GM18498 (cell line): ENCODE measurements at regions not wholly inside any gene's neighbourhood (a gene's known extent, or its start where the extent isn't known, plus 50 kb on each side); places are given as distances from the start of the nearest gene placed in this dataset.

Source experiments
- ATAC-seq: cut with Tn5 transposase; IDR thresholded peaks from one replicate; pipeline ENCODE4 v1.9.1; 2021; ENCODE audit warnings: mild to moderate bottlenecking, moderate library complexity; ENCODE audit not compliant: unreplicated experiment

DNA sequence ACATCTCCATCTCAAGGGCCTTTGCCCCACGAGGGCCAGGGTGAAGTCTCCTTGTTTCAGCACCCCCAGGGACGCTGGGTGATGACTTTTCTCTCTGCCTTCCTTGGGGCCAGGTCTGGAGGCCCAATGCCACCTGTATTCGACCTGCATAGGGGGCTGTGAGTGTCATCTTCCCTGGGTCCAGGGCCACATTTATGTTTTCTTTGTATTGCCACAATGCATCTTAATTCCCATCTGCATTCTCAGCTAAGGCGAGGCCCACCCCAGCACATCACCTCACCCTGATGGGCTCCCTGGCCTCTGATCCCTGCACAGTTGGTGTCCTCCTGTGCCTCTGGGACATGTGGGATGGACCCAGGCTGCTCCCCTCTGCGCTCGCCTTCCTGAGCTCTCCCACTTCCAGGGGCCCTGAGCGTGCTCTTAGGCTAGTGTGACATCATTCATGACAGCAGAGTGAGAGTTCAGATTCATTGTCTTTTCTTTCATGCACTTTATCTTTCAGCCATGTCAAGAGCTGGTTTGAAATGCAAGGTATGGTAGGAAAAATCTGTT lies 122.0 kb upstream of the COPS8 start:
- no peak for ATAC-seq

DNA sequence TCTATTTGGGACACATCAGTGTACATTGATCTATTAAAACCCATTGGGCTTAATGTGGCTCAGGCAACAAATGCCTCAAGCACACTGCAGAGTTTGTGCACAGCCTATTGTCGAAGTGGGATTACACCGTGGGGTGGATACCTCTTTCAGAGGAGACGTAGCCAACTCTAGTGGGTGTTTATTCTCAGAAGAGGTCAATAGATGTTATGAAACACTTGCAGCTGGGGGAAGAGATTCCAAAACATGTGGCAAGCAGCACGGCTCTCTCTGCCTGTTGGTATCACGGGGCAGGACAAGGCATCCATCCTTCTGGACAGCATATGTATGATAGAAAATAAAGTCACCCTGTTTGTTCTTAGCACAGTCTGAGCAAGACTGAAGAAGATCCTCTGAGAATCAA lies 121.4 kb upstream of the COPS8 start:
- ATAC-seq: no peak

DNA sequence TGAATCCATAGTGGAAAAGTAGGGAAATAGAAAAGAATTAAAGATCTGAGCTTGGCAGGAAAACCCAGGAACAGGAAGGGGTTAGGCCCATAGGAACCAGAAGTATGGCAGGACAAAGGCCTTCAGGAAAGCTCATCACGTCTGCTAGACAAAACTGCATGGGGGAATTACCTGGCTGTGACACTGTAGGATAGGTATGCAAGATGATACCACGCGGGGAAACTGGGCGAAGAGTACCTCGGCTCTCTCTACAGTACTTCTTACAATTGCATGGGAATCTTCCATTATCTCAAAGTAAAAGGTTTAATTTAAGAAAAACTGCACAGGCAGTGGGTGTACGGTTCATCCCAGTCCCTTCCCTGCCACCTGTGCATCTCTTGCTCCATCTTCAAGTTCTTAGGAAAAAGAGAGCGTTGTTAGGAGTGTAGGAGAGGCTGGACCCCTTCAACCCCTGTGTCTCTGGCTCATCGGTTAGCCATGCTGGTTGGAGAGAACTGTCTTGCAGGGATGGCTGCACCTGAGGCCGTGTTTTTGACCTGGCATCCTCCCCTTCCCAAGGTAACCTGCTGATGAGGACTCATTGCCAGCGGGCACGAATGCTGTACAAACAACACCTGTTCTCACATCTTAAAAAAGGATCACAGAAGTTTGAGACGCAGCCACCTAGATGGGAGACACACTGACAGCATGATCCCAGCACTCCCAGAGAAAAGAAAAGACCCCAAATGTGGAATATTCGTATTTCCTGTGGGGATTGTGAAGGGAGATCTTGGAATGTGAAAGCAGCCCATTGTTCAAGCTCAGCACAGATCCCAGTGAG lies 120.5 kb upstream of the COPS8 start:
- ATAC-seq: no peak

DNA sequence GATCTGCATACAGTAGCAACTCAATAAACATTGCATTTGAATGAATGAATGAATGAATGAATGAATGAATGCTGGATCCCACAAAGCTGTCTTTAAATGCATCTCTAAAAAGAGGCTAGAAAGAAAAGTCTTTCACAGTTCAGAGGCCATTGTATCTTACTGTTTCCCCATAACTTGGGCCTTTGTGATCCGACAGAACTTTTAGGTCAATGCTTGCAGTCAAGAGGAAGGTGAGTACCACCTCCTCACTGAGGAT lies 119.9 kb upstream of the COPS8 start:
- no peak for ATAC-seq

DNA sequence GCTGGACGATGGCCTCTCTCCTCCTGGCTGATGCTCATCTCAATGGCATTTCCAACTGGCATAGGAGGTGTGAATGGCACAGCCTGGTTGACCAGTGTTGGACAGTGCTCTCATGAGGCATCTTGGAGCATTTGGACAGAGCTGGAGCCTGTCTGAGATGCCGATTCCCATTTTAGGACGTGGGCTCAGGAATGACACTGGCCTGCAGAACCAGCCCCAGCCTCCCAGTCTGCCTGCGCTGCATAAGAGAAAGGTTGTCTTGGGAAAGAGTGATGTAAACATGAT lies 118.2 kb upstream of the COPS8 start:
- no peak for ATAC-seq

DNA sequence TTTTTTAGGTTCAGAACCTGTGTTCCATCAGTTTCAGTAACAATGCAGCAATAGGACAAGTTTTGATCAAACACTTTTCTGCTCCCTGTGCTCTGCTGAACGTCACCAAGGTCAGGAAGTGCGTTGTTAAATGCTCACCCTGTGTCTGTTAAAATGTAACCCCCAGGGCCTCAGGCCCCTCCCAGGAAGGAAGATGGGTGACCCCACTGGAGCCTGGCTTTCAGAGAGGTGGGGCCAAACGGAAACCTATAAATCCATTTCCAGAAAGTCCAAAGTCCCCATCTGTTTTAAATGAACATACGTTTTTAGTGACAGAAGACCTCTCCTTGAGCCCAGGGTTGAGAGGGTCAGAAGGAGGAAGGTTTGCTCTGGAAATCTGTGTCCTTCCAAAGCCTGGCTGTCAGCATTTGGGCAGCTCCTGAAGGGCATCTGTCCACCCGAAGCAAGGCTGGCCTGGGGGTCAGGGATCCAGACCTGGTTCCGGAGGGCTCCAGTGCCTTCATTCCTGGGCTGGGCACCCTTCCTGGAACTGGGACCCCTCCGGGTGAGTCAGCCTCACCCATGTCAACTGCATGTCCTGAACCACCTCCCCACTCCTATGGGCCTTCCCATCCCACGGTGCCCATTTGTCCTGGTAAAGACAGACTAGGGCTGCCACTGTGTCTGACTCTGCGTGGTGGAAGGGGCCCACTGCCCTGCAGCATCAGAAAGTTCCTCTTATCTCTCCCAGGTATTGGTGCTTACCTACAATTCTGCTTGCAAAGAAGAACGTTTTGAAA lies 117.4 kb upstream of the COPS8 start:
- peak; percentile 61 for ATAC-seq

DNA sequence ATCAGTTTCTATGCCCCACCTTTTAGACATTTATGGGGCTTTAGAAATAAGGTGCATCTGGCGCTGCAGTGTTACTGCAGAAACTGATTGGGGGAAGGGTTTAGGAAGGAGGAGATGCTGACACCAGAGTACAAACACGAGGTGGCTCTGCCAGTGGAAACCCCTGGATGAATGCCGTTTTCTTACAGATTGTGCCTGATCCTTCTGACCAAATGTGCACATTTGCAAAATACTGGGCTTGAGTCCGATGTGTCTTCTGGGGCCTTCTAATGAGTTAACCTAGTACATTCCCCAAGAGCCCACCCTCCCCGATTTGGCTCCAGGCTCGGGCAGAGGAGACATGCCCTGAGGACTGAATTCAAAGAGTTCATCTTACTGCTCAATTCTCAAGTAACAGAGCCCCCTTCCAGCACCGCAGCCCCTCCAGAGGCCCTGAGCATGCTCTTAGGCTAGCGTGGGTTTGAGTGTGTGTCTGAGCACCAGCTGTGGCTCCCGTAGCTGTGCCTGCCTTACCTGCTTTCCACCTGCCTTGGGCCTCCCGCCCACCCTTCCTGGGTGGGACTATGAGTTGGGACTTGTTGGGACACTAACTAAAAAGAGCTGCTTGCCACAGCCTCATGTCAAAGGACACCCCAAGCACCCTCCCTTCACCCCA lies 116.7 kb upstream of the COPS8 start:
- no peak for ATAC-seq

DNA sequence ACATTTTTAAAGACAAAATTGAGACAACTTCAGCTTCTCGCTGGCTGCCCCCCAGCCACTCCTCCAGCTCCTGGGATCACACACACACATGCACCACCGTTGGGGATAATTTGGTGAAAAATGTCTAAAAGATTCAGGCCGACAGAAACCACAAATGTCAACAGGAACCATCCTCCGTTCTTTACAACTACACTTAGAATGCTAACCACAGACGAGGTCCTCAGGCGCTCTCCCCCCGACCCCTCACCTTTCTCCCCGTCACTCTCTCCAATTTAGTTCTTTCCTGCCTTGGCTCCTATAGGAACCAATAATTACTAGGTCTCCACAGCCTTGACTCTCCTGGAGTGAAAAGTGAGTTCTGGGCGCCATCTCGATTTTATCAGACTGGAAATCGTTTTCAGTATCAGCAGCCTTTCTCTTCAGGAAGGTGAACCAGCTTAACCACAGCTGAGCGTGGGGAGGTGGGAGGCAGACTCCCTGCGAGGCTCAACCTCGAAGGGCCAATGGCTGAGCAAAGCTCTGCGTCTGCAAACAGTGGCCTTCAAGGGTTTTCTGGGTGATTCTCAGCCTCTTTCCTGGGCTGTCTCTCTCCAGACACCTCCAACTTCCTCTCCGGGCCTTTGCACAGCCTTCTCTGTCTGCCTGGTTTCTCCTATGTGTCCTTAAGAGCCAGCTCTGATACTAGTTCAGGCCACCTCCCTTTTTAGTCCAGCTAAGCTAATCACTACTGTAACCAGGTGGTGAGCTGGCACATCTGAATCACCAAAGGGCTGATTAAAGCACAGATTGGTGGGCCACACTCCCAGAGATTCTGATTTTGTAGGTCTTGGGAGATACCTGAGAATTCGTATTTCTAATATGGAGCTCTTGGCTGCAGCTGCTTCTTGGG lies 115.7 kb upstream of the COPS8 start:
- no peak for ATAC-seq

DNA sequence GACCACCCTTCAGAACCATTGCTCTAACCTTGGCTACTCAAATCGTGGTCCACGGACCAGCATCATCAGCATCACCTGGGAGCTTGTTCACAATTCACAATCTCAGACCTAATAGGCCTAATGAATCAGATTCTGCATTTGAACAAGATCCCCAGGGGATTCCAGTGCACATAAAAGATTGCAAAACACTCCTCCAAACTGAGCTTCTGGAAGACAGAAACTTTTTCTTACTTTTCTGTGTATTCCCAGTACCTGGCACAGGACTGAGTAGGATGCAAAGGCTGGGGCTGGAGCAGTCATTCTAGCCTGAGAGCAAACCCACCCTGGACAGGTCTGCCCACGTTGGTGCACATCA lies 115.1 kb upstream of the COPS8 start:
- ATAC-seq: no peak

DNA sequence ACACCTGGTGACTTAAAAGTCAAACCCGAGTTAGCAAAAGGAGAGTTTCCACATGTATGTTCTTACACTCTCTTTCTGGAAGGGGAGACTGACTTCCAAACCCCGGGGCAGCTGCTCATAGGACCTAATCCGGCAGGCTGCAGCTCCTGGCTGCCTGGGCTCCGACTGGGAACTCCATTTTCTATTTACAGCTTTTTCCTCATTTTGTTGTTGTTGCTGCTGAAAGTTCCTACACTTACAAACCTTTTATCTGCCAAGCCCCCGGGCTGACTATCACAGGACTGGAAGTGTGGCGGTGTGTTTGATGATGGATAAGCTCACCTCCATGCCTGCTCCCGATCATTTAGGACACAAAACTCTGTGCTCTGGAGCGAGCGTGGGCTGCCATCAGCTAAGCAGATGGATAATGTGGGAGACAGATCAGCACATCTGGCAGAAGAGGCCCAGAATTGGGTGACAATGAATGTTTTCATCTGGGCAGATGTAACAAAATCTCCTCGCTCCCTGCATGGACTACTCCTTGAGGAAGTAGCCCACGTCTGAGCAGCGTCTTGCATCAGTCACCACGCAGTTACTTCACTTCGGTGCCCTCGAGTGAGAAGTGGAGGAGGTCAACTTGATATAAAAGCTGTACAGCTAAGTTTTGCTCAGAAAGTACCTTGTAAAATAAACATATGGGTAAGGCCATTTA lies 114.4 kb upstream of the COPS8 start:
- no peak for ATAC-seq

DNA sequence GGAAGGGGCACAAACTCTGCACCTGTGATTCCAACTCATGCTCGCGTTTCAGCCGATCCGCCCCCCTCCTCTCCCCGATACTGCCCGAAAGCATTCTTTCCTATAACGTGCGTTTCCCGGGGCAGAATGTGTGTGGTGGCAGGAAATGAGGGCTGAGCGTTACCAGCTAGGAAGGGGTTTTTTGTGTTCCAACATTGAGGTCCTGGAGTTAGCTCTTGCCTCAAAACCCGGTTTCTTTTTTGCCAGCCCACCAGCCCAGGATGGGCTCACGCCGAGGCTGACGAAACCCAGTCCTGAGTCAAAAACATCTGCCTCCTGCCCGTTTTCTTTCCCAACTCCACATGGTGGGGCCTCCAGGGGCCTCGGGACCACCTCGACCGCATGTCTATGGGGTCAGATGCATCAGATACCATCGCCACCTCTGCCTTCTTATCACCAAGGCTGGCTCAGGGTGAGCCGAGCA lies 113.7 kb upstream of the COPS8 start:
- ATAC-seq: no peak

DNA sequence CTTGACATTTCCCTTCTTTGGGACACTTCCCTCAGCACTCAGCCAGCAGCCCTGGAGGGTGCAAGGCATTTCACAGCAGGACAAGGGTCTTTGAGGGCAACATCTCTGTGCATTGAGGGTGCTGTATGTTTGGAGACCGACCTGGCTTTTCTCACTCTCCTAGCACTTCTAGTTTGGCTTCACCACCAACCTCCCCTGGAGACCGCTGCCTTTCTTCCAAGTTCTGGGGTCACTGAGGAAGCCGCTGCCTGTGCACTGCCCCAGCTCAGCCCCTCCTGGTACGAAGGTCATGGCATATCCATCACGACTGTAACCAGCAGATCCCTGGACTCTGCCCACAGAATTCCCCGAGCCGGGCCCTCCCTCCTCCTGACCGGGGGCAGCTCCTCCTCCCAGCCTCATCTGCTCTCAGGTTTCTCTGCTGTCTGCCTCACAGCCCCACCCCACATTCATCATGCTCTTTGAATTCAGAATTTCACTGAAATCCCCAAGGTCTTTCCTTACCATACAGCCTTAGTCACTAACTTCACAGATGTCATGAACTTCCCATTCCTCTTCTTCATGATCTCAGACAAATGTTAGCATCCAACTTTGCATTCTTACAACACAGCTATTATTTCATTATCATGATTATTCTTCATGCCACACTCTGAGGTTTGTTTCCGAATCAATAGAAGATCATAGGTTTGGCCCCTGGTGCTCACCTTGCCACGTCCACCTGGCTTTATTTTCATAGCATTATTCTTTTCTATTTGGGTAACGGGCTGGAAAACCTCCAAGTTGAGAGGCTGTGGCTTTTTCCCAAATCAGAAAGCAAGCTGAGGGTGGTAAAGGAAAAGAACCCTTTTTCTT lies 113.0 kb upstream of the COPS8 start:
- ATAC-seq: no peak

DNA sequence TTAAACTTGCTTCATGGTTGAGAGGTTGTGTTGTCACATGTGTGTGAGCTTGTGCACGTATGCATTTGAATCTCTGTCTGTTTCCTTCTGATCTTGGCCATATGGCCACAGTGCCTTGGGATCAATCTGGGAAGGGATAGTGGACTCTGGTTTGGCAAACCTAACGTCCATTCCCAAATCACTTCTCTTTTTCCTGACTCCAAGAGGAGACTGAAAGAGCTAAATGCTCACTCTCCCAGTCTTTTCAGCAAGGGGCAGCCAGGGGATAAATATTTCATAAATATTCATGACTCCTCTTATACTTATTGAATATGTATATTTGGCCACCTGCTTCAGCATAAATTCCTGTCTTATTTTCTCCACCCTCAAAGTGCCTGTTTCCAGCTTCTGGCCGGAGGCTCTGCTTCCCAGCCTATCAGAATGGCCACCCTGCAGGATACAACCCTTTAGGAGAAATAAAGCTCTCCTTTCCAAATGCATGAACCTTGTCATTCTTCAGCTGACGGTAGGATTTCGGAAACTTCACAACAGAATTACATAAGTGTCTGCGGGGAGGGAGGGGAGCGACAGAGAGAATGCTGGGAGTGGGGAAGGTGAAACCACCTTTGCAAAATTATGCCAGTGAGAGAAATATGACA lies 112.2 kb upstream of the COPS8 start:
- ATAC-seq: no peak

DNA sequence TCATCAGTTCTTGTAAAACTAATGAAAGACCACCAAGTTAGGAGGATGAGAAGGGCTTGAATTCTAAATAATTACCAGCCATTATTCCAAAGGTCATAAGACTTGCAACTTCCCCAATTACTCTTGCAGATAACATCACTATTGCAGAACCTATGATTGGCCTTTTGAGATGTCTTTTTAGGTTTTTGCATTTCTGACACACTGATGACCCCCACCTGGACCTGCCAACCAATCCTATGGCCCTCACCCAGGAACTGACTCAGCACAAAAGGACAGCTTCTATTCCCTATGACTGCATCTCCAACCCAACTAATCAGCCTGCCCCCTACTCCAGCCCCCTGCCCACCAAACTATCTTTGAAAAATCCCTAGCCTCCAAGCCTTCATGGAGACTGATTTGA lies 111.5 kb upstream of the COPS8 start:
- ATAC-seq: no peak

DNA sequence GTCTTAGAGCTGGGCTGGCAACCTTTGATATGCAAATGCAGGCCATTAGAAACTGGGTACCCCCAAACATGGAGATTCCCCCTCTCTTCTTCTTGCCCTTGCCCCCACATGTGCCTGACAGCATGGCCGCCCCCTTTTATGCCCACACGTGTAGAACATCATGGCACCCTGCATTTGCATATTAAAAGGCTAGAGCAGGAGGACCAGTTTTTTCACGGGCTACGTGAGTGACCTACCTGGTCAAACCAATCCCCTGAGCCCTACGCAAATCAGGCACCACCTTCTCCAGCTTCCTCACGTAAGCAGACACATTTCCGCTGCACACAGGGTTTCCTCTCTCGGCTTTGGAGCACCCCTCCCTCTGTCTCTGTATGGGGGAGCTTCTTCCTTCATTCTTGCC lies 110.9 kb upstream of the COPS8 start:
- no peak for ATAC-seq

DNA sequence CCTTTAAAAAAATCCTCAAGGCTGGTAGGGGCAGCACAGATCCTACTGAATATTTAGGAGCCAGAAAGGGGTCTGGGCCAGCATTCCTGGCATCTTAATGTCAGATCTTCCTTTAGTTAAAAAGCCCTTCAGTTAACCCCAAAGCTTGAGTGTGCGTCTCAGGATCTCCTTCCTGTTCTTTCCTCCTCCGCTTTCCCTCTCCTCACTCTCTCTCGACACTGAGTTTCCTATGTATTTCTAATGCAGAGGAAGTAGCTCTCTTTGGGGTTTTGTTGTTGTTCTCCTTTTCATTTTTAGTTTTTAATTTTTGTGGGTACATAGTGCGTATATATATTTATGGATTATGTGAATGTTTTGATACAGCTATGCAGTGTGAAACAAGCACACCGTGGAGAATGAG lies 109.9 kb upstream of the COPS8 start:
- no peak for ATAC-seq

DNA sequence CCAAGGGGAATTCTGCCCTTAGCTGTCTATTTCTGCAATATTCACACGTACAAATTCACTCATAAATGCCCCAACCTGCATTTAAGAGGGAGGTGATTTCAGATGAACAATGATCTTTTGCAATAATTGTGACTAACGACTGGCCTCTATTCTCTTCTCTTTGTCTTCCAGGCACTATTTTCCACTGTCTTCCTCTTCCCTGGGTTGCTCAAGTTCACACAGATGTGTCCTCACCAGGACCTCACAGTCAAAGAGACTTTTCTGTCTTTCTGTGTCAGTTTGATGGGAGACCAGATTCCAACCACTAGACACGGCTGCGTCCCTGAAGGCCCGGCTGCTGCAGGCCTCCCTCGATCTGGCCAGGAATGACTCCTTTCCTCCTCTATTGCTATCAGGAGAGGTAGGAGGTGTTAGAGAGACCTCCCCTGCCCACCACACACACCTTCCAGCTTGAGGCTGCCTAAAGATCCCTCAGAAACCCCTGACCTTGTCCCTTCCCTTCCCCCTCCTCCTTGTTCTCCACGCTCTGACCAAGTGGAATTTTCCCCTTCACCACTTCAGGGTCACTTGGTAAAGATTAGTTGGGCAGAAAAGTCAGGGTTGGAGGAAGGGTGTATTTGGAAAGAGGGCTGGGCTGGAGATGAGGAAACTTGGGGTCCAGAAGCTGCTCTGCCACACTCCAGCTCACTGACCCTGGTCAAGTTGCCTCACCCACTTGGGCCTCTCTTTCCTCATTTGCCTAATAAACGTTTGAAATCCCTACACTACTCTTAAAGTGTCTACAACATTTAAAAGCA lies 109.2 kb upstream of the COPS8 start:
- no peak for ATAC-seq
